NCI-H748 treated with DMSO at 0.1 percent for 48 hours (cell line): ENCODE measurements at regions not wholly inside any gene's neighbourhood (a gene's known extent, or its start where the extent isn't known, plus 50 kb on each side); places are given as distances from the start of the nearest gene placed in this dataset.
"Not testable (repeated sequence)": the region's sequence is repeated elsewhere in the genome, so short reads cannot be mapped to it uniquely, and the experiment has no call there.

ENCODE experiments used
- DNase-seq: peaks from one replicate; lab custom pipeline; 2025; lab: John Stamatoyannopoulos, UW

DNA sequence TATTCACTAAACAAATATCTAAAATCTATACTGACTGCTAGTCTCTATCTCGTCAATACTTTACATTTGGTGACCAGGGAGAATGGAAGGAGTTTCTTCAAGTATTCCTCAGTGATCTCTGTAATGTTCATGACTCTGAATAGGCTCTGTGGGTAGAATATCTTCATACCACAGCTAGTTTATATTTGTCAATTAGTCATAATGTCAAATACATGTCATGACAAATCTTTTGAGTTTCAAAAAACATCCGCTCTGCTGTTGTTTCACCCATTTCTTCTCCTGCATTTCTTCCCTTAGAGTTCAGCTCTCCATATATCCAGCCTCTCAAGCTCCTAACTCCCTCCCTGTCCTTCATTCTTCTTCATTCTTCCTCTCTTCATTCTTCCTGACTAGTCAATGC is 206.5 kb upstream of the FANCL start:
- DNase-seq: no peak

DNA sequence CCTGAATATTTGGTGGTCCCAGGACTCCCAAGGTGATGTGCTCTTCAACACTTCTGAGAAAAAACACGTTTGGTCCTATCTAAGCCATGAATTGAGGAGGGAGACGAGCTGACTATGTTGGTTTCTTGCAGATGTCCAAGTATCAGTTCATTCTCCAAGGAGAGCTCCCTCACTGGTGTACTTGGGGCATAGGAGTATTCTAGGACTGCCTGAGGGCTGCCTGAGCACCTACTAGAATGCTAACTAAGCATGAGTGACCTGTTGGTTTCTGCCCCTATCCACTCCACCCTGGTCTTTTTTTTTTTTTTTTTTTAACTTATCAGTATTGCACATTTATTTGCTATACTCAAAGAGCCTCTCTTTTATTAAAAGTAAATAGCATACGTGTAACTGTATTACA is 200.5 kb upstream of the FANCL start:
- DNase-seq: no peak

DNA sequence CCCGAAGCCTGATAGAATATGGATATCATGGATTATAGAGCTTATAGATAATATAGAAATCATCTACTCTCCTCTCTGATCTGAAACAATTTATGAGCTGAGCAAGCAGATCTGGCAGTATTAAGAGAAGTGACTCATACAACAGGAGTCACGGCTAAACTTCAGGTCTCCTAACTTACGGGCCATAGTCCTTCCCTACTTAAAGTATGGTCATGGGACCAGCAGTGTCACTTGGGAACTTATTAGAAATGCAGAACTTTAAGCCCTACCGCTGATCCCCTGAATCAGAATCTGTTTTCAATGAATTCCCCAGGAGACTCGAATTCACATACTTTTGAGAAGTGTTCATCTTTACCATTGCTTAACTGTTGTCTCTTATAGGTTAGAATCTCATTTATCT is 195.7 kb upstream of the FANCL start:
- DNase-seq: no peak

DNA sequence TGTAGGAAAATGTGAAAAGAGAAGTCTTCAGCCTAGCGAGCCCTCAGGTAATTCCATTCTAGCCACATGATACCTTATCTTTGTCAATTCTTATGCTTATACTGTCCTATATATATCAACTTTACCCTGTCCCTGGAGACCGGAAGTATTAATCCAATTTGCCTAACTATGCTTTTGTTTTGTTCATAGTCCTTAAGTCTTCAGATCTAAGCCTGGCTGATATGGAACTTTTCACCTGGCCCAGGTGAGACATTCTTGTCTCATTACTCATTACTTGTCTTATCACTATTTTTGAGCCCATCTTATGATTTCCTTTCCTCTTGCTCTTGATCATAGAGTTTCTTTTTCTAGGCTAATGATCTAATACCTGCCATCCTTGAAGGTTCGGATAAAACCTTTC is 194.1 kb upstream of the FANCL start:
- no peak for DNase-seq

DNA sequence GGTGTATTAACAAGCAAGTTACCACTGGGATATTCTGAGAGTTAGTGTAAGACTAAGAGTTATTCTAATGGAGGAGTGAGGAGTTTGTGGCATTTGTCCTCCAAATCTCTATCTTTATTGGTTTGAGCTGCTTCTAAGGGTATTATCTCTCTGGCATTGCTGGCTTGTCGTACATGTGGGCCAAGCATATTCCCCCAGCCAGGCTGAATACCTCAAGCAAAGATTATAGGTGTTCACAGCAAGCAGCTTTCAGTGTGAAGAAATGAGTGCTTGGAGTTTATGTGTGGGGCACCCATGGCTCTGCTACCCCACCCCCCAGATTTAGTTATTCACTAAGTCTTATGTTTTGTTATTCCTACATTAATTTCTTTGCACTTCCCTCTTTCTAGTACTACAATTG is 193.6 kb upstream of the FANCL start:
- no peak for DNase-seq

DNA sequence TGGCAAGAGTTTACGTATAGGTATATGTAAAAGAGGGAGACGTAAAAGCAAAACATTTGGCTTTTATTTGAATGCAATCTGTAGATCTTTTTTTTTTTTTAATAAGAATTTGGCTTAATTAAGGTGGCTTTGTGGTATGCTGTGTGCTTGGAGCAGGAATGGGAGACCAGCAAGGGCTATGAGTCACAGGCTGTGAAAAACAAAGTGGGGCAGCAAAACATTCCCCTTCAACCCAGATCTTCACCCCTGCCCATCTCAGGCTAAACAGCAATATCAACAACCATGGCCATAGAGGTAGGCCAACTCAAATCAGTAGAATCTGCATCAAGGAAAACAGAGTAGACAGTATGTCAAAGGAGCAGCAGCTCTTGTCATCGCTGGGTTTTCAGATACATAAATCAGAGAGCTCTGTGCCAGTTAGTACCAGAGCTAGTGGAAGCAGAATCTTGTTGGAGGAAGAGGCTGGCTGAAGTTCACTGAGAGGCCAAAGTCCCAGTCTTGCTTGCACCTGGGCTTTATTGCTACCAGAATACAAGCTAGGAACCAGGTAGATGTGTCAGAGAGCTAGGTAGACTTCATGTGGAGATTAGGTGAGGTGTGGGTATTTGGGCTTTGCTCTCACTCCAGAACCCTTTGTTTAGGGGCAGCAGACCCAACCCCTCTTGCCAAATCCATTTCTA is 191.5 kb upstream of the FANCL start:
- DNase-seq: no peak

DNA sequence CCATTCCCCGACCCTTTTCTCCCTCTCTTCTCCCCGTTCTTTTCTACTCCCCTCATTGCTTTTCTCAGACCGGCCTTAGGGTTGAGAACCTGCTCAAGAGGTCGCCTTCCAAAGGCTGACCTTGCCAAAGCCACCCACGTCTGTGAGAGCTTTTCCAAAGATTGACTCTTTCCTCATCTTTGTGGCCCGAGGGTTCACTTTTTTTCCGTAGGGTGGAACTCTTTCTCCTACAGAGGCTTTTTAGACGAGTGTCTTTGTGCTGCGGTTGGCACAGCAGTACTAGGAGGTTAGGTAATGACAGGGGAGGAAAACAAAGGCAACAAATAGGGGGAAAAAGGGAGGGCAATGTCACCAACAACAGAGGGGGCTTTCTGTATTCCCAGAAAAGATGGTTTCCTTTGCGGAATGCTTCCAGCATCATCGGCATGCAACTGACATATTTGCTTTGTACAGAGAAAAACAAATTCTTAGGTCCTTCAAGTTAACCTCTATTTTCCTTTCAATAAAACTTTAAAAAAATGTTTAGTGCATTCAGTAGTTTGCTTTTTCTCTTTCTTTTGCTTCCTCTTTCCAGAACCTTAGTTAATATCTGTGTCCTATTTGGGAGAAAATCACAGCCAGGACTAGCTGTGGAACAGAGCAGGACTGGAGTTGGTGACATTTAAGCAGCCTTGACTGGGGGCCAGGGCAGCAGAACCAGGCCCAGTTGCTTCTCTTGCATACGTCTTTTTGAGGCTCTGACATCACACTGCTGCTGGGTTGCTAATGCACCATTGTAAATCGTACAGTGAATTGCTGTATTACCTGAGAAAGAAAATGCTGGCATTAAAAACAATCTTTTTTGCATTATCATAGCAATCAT is 188.1 kb upstream of the FANCL start:
- DNase-seq: no peak

DNA sequence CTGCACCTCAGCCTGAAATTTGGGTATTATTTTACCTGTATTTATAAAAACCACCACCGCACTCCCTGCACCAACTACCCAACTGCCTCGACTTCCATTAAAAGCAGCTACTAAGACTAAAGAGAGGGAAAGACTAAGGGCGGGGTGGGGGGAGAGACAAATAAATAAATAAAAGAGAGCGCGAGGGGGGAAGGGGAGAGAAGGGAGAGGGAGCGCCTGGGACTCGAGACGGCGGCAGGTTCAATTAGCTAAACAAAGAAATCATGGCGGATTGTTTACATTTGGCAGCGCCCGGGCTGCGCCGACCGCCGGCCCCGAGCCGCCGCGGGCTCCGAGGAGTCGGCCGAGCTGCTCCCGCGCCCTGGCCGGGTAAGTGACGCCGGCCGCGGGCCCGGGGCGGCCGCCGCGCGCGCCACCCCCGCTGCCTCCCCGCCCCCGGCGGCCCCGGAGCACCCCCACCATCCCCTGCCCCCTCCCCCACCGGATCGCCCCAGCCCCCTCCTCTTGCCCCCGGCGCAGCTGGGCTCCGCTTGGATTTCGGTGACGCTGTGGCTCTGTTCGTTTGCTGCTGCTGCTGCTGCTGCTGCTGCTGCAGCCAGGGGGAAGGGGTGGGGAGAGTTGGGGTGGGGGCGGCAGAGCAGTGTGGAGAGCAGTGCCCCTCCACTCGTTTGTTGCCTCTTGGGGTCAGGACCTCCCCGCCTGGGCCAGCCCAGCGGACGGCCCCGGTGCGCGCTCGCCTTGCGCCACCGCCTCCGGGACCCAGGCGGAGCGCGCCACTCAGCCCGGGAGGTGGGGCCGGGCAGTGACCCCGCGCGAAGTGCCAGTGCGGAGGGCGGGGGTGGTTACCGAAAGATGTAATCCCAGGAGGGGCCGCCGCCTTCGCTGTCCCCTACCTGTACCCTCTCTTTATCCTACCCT is 187.2 kb upstream of the FANCL start:
- peak; percentile 9 for DNase-seq

DNA sequence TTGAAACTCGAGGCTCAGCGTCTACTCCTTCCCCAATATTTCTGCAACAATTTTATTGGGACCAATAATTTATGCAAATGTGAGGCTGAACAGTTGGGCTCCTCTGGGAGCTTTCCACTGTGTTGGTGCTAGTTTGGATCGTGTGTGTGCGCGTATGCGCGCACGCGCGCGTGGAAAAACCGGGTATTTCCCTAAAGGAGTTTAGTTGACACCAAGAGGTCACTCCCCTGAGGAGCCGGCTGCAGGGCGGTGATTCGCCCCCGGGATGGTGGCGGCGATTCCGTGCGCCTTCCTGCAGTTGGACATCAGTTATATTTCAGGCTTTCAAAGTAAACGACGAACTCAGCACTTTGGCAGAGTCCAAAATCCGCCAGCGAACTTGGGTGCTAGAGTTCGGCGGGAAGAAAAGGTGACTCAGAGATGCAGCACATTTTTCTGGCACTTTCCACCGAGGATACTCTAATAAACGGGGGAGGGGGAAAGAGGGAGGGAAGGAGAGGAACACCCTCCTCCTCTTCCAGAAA is 186.5 kb upstream of the FANCL start:
- peak; percentile 25 for DNase-seq

DNA sequence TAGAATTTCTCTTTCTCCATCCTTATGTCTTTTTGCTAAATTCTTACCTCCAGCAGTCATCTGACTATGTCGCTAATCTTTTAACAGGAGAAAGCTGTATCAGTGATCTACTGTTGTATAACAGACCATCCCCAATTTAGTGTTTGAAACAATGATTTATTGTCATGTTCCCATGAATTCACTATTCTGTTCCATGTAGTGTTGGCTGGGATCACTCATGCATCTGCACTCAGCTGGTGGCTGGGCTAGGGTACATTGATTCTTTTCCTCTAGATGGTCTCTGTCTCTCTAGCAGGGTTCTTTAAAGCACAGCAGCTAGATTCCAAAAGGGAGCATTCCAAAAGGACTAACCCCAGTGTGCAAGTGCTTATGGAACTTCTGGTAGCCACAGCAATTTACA is 184.2 kb upstream of the FANCL start:
- DNase-seq: no peak

DNA sequence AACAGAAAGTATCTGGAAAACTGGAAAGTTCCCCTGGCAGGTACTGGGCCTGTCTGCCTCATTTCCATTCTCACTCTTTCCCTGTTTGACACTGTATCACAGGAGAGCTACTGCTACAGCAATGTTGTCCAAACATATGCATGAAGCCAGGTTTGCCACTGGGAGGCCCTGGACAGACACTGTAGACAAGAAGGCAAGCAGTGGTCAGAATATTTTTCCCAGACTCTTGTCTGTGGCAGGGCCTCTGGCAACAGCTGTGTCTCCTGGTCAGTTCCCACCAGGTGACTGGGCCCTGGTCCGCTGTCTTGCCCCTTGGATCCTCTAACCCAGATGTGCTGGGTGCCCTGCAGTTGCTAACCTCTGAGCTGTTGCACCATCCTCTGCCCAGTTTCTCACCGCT is 178.9 kb upstream of the FANCL start:
- no peak for DNase-seq

DNA sequence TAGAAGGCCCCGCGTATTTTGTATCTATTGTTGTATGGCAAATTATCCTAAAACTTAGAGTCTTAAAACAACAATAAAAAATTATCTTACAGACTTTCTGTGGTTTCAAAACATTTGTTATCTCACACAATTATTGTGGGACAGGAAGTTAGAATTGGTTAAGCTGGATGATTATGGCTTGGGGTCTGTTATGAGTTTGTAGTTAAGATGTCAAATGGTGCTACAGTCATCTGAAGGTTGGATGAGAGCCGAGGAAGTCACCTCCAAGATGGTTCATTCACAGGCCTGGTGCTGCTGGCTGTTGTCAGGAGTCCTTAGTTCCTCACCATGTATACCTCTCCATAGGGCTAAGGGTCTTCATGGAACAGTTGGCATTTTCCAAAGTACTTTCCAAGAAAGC is 175.6 kb upstream of the FANCL start:
- no peak for DNase-seq

DNA sequence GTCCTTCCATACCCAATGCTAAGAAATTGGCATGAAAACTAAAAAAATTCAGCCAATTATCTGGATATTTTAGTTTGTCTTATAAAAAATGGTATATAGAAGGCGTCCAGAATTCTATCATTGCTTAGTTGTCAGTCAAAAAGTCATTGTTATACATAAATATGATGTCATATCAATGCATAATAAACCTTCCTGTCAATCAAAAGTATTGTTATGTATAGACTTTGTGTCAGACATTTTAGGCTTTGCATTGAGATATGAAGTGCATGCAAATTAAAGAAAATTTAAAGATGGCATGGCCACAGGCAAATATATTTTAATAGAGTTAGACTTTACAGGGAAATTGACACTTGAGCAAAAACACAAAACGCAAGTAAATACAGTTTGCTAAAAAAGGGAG is 173.4 kb upstream of the FANCL start:
- no peak for DNase-seq

DNA sequence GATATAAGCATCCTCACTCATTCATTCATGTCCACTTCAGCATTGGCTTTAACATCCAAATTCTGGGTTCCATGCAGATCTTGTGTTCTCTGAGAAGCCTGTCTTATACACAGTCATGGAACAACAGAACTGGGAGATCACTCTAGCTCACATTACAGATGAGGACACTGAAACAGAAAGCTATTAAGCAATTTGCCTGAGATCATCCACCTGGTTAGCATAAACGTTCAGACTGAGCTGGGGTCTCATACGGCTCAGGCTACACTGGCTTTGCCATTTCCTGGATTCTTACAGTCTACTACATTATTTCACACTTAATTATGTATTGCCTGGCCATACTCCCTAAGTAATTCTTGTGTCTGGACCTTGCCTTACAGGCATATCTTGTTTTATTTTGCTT is 169.4 kb upstream of the FANCL start:
- no peak for DNase-seq

DNA sequence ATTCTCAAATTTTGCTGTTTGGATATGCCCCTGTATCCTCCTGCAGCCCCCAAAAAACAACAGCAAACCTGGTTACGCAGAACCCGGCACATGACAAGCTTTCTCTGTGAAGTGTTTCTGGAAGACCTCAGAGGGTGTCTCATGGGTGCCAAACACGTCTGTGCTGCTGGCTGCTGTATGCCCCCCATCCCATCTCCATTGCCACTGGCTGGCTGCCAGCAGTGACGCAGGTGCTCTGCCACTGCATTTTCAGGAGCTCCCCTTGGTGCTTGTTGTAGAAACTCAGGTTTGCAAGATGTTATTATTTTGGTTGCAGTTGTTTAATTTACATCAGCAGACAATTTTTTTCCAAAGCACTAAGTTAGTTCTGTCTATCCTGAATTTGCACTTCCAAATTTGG is 166.4 kb upstream of the FANCL start:
- no peak for DNase-seq

DNA sequence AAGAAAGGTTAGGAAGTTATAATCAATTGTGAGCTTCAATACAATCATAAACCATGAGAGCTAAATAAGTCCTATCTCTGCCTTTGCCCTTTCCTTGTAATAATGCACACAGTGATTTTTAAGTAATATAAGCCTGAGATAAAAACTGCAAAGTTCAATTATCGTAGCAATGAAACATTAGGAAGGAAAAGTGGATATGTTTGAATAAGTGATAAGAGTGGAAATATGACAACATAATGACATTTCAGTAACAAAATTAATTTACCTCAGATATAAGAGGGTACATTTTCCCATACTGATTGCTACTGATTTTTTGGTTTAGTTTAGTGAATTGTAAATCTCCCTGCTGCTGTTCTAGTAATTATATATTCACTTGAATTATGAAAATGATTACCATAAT is 164.2 kb upstream of the FANCL start:
- no peak for DNase-seq

DNA sequence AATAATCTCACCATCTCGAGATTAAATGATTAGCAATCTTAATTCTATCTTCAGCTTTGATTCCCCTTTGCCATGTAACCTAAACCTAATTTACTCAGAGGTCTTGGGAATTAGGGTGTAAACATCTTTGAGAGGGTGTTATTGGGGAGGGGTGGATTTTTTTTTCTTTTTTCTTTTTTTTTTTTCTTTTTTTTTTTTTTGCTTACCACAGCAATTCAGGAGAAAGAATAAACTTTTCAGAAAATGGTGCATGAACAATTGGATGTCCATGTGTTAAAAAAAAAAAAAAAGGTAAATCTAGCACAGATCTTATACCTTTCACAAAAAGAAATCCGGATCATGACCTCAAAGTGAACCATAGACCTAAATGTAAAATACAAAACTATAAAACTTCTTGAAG is 160.8 kb upstream of the FANCL start:
- DNase-seq: no peak

DNA sequence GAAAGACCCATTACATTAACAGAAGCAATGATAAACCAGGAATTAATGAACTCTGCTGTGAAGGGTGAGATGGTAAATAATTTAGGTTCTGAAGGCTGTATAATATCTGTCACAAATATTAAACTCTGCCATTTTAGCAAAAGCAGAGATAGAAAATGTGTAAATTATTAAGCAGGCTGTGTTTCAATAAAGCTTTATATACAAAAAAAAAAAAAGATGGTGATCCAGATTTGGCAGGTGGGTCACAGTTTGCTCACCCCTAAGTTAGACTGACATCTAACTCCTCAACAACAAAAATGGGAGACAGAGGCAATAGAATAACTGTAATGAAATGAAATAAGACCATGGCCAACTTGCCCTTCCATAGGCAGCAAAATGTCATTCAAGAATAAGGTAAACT is 157.3 kb upstream of the FANCL start:
- DNase-seq: no peak

DNA sequence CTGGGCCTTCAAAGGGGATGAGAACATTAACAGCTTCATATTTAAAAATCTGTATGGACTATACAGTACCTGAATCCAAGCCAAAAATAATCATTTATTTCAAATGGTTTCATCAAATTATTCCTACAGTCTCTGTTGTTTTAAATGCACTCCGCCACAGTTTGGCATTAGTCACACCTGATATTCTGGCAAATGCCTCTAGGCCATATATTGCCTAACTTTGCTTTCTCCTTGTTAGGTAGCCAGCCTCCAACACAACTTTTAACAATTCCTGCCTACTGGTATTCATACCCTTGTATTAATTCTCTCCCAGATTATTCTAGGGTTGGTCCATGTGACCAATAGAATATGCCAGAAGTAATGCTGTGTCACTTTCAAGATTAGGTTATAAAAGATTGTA is 146.6 kb upstream of the FANCL start:
- DNase-seq: no peak

DNA sequence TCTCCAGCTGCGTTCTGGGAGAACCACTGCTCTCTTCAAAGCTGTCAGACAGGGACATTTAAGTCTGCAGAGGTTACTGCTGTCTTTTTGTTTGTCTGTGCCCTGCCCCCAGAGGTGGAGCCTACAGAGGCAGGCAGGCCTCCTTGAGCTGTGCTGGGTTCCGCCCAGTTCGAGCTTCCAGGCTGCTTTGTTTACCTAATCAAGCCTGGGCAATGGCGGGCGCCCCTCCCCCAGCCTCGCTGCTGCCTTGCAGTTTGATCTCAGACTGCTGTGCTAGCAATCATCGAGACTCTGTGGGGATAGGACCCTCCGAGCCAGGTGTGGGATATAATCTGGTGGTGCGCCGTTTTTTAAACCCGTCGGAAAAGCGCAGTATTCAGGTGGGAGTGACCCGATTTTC is 145.8 kb upstream of the FANCL start:
- not testable (repeated sequence) for DNase-seq

DNA sequence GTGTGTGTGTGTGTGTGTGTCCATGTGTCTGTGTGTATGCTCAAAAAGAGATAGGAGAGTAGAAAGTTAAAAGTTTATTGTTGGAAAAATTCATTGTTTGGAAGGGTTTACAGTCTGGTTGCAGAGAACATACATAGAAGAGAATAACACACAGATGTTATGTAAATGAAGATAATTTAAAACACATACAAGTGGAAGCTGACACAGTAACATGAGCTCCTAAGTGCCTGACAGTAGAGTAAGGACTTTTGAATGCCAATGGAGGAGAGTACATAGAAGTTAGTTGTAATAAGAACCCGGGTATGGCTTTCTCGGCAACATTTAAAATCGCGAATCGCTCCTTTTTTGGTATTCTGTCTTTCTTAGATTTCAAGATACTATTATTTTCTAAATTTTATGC is 137.0 kb upstream of the FANCL start:
- DNase-seq: no peak

DNA sequence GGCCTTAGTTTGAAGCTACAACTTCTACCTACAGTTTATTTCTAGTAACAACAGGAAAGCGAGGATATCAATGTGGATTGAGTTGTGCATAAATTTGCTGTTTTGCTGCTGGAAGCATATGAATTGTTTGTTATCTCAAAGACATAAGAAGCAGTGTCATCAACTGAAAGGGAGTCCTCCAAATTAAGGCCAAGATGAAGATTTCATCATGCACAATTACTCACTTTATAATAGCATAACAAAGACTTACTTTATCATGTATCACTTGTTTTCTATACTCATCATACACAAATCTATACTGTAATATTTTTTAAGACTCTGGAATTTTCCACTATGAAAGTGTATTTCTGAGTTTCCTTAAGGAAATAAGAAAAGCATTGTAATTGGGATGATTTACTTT is 136.1 kb upstream of the FANCL start:
- DNase-seq: no peak

DNA sequence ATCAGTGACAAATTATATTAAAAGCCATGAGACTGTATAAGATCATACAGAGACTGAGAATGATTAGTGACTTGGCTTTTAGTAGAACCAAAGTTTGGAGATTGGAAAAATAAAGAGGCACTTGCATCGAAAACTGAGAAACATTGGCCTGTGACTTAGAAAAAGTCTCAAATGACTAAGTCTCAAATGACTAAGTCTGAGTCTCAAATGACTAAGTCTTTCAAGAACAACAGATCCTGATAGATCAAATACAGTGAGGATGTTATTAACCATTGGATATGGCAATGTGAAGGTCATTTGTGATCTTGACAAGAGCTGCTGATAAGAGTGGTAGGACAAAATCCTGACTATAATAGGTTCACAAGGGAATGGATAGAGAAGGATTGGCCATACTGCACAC is 135.5 kb upstream of the FANCL start:
- DNase-seq: no peak
